ENCODE measurements at regions not wholly inside any gene's neighbourhood (a gene's known extent, or its start where the extent isn't known, plus 50 kb on each side); places are given as distances from the start of the nearest gene placed in this dataset.

- no peaks in the 10 kb centered on the region for H3K9me3 ChIP-seq (ENCODE audit: insufficient read depth, low read length)
- no peak overlapping the region for H3K4me2 ChIP-seq (ENCODE audit: low read length)
- no peak overlapping the region for H3K4me3 ChIP-seq (ENCODE audit: low read length)
- H2AFZ ChIP-seq (ENCODE audit: low read depth, low read length) = no peak overlapping the region
- H4K20me1 ChIP-seq (ENCODE audit: insufficient read depth, low read length) = no peaks in the 10 kb centered on the region
- no peaks in the 10 kb centered on the region for H3K27me3 ChIP-seq (ENCODE audit: low read depth, low read length)
- no peak for TF ChIP-seq EZH2phosphoT487 (IDR thresholded peaks at IDR 0.05; ENCODE audit: low read depth)
- no peak for TF ChIP-seq CTCF (IDR thresholded peaks at IDR 0.05; ENCODE audit: low read depth, low read length)
- no peaks in the 10 kb centered on the region for H3K4me1 ChIP-seq (ENCODE audit: low read length)
- H3K79me2 ChIP-seq (ENCODE audit: low read length) = no peaks in the 10 kb centered on the region
- no peak overlapping the region for H3K27ac ChIP-seq (ENCODE audit: low read length)
- no peaks in the 10 kb centered on the region for H3K36me3 ChIP-seq (replicated peaks; ENCODE audit: low read depth, low read length)
- H3K9ac ChIP-seq (ENCODE audit: low read length) = no peak overlapping the region
Observed at GRCh38 chr13:34620862-34621261, 321.2 kb upstream of the NBEA start.

DNA sequence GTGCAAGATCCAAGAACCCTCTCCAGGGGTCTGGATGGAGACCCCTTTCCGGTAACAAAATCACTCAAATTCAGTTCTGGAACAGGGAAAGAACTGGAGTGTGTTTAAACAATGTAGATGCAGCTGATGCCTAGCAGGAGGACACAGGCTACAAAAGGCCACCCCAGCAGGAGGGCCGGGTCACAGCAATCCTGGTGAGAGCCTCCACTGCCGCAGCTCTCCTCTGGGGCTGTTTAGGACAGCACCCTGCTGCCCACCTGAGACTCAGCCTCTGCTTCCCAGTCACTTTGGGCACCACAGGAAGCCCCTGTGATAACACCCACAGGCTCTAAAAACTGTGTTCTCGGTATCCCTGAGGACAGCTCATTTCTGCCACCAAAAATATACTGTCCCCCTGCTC, 318.7 kb upstream of the NBEA start:
- Histone ChIP-seq H4K20me1 (ENCODE audit: insufficient read depth, low read length) (no peaks in the 10 kb centered on the region), H3K4me3 (ENCODE audit: low read length) (no peak overlapping the region), H3K36me3 (replicated peaks; ENCODE audit: low read depth, low read length) (no peaks in the 10 kb centered on the region), H3K9me3 (ENCODE audit: insufficient read depth, low read length) (no peaks in the 10 kb centered on the region), H2AFZ (ENCODE audit: low read depth, low read length) (no peak overlapping the region), H3K4me2 (ENCODE audit: low read length) (no peak overlapping the region), H3K9ac (ENCODE audit: low read length) (no peak overlapping the region), H3K4me1 (ENCODE audit: low read length) (no peaks in the 10 kb centered on the region), H3K27ac (ENCODE audit: low read length) (no peak overlapping the region), H3K79me2 (ENCODE audit: low read length) (no peaks in the 10 kb centered on the region), H3K27me3 (ENCODE audit: low read depth, low read length) (no peaks in the 10 kb centered on the region)
- TF ChIP-seq CTCF (IDR thresholded peaks at IDR 0.05; ENCODE audit: low read depth, low read length) (no peak), EZH2phosphoT487 (IDR thresholded peaks at IDR 0.05; ENCODE audit: low read depth) (no peak)

DNA sequence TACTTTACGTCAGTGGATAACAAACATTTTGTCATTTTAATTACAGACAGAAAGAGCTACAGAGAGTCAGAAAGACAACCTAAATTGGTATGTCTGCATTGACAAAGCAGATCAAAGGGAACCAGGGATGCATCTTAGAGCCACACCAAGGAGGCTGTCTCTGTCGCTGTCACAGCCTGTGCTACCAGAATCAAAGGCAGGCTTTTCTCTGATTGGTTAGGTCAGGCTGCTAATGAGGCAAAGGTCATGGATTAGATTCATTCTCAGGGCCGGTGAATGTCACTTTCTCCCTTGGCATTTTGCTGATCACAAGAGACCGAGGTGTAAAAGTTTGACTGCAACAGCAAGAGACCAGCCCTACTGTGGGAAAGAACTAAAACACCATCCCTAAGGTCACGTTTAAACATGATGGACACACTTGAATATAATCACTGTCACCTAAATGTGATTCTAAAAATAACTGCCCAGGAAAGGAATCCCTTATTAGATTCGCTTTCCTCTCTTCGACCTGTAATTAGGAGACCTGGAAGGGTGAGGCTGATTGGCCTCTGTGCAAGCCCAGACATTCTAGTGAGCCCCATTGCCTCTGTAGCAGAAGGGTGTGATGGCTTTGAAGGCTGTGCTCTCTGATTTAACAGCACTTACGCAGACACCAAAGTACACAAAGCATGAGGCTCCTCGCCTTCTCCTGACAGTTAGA, 314.4 kb upstream of the NBEA start:
- no peak overlapping the region for H3K9ac ChIP-seq (ENCODE audit: low read length)
- H3K9me3 ChIP-seq (ENCODE audit: insufficient read depth, low read length) = no peaks in the 10 kb centered on the region
- H3K27ac ChIP-seq (ENCODE audit: low read length) = no peak overlapping the region
- H2AFZ ChIP-seq (ENCODE audit: low read depth, low read length) = no peak overlapping the region
- no peaks in the 10 kb centered on the region for H3K79me2 ChIP-seq (ENCODE audit: low read length)
- H3K4me2 ChIP-seq (ENCODE audit: low read length) = no peak overlapping the region
- no peaks in the 10 kb centered on the region for H3K36me3 ChIP-seq (replicated peaks; ENCODE audit: low read depth, low read length)
- TF ChIP-seq CTCF (IDR thresholded peaks at IDR 0.05; ENCODE audit: low read depth, low read length) (no peak), EZH2phosphoT487 (IDR thresholded peaks at IDR 0.05; ENCODE audit: low read depth) (no peak)
- no peaks in the 10 kb centered on the region for H3K4me1 ChIP-seq (ENCODE audit: low read length)
- H3K4me3 ChIP-seq (ENCODE audit: low read length) = no peak overlapping the region
- no peaks in the 10 kb centered on the region for H4K20me1 ChIP-seq (ENCODE audit: insufficient read depth, low read length)
- H3K27me3 ChIP-seq (ENCODE audit: low read depth, low read length) = no peaks in the 10 kb centered on the region

DNA sequence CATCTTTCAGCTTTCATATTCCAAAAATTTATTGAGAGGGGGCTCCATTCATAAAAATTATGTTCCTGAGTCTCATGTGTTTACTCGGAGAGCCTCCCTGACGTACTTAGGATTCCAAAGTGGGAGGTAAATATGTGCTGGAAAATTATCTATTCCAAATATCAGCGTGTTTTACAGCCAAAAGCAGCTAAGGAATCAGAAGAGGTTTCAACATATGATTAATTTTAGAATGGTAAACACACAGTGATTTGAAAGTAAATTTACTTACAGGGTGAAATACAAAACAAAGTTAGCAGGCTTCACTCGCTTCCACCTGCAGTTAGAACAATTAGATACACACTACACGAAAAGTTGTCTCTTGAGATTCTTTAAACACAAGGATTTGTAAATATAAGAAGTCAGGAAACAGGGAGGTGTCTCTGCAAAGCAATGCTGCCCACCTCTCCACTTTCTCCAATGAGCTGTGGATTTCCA, 313.8 kb upstream of the NBEA start:
- no peak overlapping the region for H3K9ac ChIP-seq (ENCODE audit: low read length)
- no peaks in the 10 kb centered on the region for H4K20me1 ChIP-seq (ENCODE audit: insufficient read depth, low read length)
- H3K4me1 ChIP-seq (ENCODE audit: low read length) = no peaks in the 10 kb centered on the region
- H3K27ac ChIP-seq (ENCODE audit: low read length) = no peak overlapping the region
- H2AFZ ChIP-seq (ENCODE audit: low read depth, low read length) = no peak overlapping the region
- H3K27me3 ChIP-seq (ENCODE audit: low read depth, low read length) = no peaks in the 10 kb centered on the region
- TF ChIP-seq CTCF (IDR thresholded peaks at IDR 0.05; ENCODE audit: low read depth, low read length) (no peak), EZH2phosphoT487 (IDR thresholded peaks at IDR 0.05; ENCODE audit: low read depth) (no peak)
- H3K36me3 ChIP-seq (replicated peaks; ENCODE audit: low read depth, low read length) = no peaks in the 10 kb centered on the region
- no peak overlapping the region for H3K4me3 ChIP-seq (ENCODE audit: low read length)
- H3K79me2 ChIP-seq (ENCODE audit: low read length) = no peaks in the 10 kb centered on the region
- no peaks in the 10 kb centered on the region for H3K9me3 ChIP-seq (ENCODE audit: insufficient read depth, low read length)
- H3K4me2 ChIP-seq (ENCODE audit: low read length) = no peak overlapping the region

All from OCI-LY3 (cell line).